NCI-H2029 (cell line): ENCODE measurements at regions not wholly inside any gene's neighbourhood (a gene's known extent, or its start where the extent isn't known, plus 50 kb on each side); places are given as distances from the start of the nearest gene placed in this dataset.
"Not testable (repeated sequence)": the region's sequence is repeated elsewhere in the genome, so short reads cannot be mapped to it uniquely, and the experiment has no call there.

Experiments used
- DNase-seq: peaks from one replicate; lab custom pipeline; 2025; lab: John Stamatoyannopoulos, UW

DNA sequence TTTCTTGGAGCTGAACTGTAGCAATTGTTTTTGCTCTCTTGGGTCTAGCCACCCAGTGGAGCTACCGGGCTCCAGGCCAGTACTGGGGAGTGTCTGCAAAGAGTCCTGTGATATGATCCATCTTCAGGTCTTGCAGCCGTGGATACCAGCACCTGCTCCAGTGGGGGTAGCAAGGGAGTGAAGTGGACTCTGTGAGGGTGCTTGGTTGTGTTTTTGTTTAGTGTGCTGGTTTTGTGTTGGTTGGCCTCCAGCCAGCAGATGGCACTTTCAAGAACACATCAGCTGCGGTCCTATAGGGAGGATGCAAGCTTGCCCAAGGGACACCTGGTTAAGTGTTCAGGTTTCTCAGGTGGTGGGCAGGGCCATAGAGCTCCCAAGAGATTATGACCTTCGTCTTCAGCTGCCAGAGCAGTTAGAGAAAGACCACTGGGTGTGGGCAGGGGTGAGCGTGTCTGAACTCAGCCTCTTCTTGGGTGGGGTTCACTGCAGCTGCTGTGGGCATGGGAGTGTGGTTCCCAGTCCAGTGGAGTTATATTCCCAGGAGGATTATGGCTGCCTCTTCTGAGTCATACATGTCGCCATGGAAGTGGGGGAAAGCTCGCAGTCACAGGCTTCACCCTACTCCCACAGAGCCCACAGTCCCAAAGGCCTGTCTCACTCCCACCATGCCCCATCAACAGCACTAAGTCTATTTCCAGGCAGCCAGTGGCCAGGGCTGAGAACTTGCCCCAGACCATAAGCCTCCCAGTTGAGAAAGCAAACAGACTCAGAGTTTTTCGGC, 811.6 kb downstream of the GLUD2 start:
- peak; percentile 63 for DNase-seq

GRCh38 chrX:121863976-121864375, 816.6 kb downstream of the GLUD2 start:
- no peak for DNase-seq

GRCh38 chrX:121864561-121864960, 817.2 kb downstream of the GLUD2 start:
- DNase-seq: no peak

DNA sequence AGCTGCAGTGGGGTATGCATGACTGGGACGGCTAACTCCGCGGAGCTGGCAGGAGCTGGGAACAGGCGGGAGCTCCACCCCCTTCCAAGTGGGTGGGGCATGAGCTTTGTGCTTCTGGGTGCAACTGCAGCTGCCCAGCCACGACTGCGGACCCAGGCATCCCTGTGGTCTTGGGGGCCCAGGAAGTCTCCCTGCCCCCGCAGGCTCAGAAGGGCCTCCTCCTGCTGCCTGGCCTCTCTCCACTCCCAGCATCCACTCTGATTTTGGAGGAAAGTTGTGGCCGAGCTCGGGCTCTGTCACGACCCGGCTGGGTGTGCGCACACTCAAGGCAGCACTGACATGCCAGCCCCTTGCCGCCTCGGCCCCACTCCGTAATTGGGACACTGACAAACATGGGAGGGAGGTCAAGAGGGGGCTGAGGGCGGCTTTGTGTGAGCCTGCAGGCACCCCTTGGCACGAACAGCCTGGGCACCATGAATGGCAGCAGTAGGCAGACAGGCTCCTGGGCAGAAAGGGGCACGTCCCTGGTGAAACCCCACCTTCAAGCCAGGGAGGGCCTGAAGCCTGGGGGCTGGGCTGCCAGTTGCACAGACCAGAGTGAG, 822.6 kb downstream of the GLUD2 start:
- DNase-seq: no peak

DNA sequence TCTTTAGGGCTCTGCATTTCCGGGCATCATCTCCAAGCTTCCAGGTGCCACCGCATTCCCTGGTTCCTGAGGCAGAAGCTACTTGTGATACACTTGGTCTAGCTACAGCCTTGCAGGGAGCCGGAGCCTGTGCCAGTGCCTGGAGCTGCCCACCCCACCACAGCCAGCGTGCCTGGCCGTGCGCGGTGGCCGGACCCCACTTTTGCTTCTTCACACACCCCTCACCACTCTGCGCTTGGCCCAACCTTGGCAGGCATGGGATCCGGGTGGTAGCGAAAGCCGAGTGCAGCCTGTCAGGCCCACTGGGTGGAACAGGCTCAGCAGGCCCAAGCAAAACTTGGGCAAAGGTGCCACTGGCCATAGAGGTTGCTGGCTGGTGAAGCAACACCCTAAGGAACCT, 823.7 kb downstream of the GLUD2 start:
- DNase-seq: no peak

DNA sequence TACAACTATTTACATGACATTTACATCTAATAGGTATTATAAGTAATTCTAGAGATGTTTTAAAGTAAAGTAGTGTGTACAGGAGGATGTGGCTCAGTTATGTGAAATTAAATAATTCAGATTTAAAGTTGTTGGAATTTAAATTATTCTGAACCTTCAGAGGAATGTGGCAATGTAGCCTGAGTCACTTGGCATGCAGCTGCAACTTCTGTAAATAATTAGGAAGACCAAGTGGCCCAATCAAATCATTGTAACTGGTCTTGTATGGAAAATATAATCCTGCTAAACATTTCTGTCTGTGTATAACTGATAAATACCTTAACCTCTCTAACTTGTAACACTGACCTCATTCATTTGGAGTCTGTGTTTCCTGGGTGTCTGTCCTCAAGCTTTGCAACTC, 828.9 kb downstream of the GLUD2 start:
- no peak for DNase-seq

GRCh38 chrX:121877337-121877736, 829.9 kb downstream of the GLUD2 start:
- DNase-seq: not testable (repeated sequence)

- no peak for DNase-seq
Observed at GRCh38 chrX:121886557-121886956, 839.1 kb downstream of the GLUD2 start.

GRCh38 chrX:121894756-121895155, 847.3 kb downstream of the GLUD2 start:
- DNase-seq: no peak

- no peak for DNase-seq
Observed at GRCh38 chrX:121902463-121902862, 855.1 kb downstream of the GLUD2 start.

GRCh38 chrX:121903961-121904360, 856.6 kb downstream of the GLUD2 start:
- DNase-seq: no peak

GRCh38 chrX:121921258-121921657, 873.8 kb downstream of the GLUD2 start:
- no peak for DNase-seq

DNA sequence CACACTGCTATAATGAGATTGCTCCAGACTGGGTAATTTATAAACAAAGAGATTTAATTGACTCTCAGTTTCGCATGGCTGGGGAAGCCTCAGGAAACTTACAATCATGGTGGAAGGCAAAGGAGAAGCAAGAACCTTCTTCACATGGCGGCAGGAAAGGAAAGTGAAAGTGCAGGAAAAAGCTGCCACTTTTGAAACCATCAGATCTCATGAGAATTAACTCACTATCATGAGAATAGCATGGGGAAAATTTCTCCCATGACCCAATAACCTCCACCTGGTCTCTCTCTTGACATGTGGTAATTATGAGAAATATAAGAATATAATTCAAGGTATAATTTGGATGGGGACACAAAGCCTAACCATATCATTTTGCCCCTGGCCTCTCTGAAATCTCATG, 884.2 kb downstream of the GLUD2 start:
- no peak for DNase-seq

DNA sequence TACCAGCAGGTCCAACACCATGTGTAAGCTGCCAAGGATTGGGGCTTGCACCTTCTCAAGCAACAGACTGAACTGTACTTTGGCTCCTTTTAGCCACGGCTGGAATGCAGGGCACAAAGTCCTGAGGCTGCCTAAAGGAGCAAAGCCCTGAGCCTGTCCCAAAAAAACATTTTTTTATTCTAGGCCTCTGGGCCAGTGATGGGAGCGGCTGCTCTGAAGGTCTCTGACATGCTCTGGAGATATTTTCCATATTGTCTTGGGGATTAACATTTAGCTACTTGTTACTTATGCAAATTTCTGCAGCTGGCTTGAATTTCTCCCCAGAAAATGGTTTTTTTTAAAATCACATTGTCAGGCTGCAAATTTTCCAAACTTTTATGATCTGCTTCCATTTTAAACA, 885.3 kb downstream of the GLUD2 start:
- DNase-seq: no peak

GRCh38 chrX:121949041-121949760, 901.8 kb downstream of the GLUD2 start:
- no peak for DNase-seq

GRCh38 chrX:121958886-121959285, 911.5 kb downstream of the GLUD2 start:
- no peak for DNase-seq

GRCh38 chrX:121975671-121976070, 928.3 kb downstream of the GLUD2 start:
- no peak for DNase-seq

- DNase-seq: no peak
Observed at GRCh38 chrX:121987163-121987562, 939.8 kb downstream of the GLUD2 start.

DNA sequence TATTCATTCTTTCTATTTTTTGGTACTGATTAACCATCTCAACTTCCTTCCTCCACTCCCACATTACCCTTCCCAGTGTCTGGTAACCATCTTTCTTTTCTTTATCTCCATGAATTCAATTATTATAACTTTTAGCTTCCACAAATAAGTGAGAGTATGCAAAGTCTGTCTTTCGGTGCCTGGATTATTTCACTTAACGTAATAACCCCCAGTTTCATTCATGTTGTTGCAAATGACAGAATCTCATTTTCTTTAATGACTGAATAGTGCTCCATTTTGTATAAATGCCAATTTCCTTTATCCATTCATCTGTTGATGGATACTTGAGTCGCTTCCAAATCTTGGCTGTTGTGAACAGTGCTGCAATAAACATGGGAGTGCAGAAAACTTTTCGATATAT, 940.4 kb downstream of the GLUD2 start:
- no peak for DNase-seq

DNA sequence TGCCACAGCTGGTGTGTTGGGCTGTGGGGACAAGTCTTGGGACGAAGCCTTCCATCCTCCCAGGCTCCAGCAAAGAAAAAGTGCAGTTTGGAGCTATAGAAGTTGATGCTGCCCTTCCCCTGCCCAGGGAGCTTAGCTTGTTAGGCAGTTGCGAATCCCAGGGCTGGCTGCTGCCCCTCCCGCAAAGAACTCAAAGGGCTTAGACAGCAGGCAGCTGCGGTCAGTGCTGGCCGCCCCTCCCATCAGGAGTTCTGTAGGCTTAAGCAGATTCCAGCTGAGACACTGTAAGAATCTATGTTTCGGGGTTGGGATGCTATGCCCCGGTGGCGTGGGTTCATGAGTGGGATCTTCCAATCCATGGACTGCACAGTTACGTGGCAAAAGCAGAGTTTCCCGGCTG, 956.7 kb downstream of the GLUD2 start:
- DNase-seq: no peak

DNA sequence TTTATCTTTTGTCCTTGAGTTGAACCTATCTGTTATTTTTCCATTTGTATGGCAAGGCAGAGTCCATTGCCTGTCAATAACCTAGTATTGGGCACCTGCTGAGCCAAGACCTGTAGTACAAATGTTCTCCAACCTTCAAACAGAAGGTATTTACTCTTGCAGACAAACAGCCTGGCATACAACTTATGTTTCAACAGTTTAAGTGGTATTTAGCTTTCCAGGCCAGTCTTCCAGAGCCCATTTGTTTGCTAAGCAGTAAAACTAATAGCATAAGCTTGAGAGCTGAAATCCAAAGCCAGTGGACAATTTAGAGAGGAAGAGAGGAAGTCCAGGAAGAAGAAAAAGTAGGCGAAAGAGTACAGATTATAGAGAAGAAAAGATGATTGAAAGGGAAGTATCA, 979.3 kb downstream of the GLUD2 start:
- DNase-seq: peak; percentile 33

- DNase-seq: peak; percentile 36
Observed at GRCh38 chrX:122046226-122046625, 998.8 kb downstream of the GLUD2 start.

DNA sequence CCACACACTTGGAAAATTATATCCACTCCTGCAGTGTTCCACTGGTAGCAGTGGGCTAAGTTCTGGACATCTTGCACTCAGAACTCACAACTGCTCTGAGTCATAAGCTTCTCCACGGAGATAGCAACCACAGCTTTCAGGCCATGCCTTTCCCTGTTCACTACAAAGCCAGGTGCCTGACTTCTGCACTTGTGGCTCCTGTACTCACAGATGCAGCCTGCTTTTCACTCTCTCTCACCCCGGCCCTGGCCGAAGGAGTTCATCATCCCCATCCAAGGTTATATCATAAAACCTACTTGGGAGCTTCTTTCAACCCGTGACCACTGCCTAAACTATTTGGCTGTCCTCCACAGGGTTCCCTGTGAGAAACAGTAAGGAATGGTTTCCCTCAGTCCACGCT, 999.4 kb downstream of the GLUD2 start:
- DNase-seq: no peak
